GM23248 (cell line): ENCODE measurements at regions not wholly inside any gene's neighbourhood (a gene's known extent, or its start where the extent isn't known, plus 50 kb on each side); places are given as distances from the start of the nearest gene placed in this dataset.

Experiments used
- DNase-seq: peaks from one replicate; pipeline ENCODE4 v3.0.0-alpha.2; 2015
- H2AFZ ChIP-seq: fragments of 200-600 bp; sonication (generic); 2 replicates; pipeline ENCODE4 v1.6.1; 2016; ENCODE audit warnings: antibody characterized with exemption
- H3F3A ChIP-seq: fragments of 200-600 bp; sonication (generic); 2 replicates; pipeline ENCODE4 v1.6.1; 2016; ENCODE audit warnings: mild to moderate bottlenecking, antibody characterized with exemption, mixed run types; ENCODE audit not compliant: insufficient read depth
- H3K27ac ChIP-seq: fragments of 200-600 bp; sonication (generic); 2 replicates; pipeline ENCODE4 v1.5.1; 2016; ENCODE audit warnings: mild to moderate bottlenecking
- H3K27me3 ChIP-seq: fragments of 200-600 bp; sonication (generic); replicated peaks from 2 replicates; pipeline ENCODE4 v1.6.1; 2016; ENCODE audit warnings: mild to moderate bottlenecking; ENCODE audit not compliant: insufficient read depth
- H3K36me3 ChIP-seq: fragments of 200-600 bp; sonication (generic); 2 replicates; pipeline ENCODE4 v1.6.1; 2016; ENCODE audit warnings: low read depth, mild to moderate bottlenecking
- H3K4me1 ChIP-seq: fragments of 200-600 bp; sonication (generic); 2 replicates; pipeline ENCODE4 v1.6.1; 2016; ENCODE audit warnings: mild to moderate bottlenecking; ENCODE audit not compliant: insufficient read depth
- H3K4me2 ChIP-seq: fragments of 200-600 bp; sonication (generic); one replicate; pipeline ENCODE4 v1.6.1; 2016; ENCODE audit warnings: mild to moderate bottlenecking; ENCODE audit not compliant: unreplicated experiment
- H3K4me3 ChIP-seq: fragments of 200-600 bp; sonication (generic); 2 replicates; pipeline ENCODE4 v1.5.1; 2016; ENCODE audit warnings: mild to moderate bottlenecking
- H3K79me2 ChIP-seq: fragments of 200-600 bp; sonication (generic); 2 replicates; pipeline ENCODE4 v1.6.1; 2016; ENCODE audit warnings: mild to moderate bottlenecking; ENCODE audit not compliant: insufficient read depth
- H3K9ac ChIP-seq: fragments of 200-600 bp; sonication (generic); 2 replicates; pipeline ENCODE4 v1.6.1; 2016; ENCODE audit warnings: mild to moderate bottlenecking
- H3K9me2 ChIP-seq: fragments of 200-600 bp; sonication (generic); 2 replicates; pipeline ENCODE4 v1.6.1; 2016; ENCODE audit warnings: mixed run types, mild to moderate bottlenecking, moderate library complexity; ENCODE audit not compliant: insufficient read depth
- H3K9me3 ChIP-seq: fragments of 200-600 bp; sonication (generic); one replicate; pipeline ENCODE4 v1.6.1; 2017; ENCODE audit warnings: low read depth
- H4K20me1 ChIP-seq: fragments of 200-600 bp; sonication (generic); 2 replicates; pipeline ENCODE4 v1.6.0; 2016; ENCODE audit not compliant: insufficient read depth
- EZH2 ChIP-seq: fragments of 200-600 bp; sonication (generic); IDR thresholded peaks from 2 replicates; pipeline ENCODE4 v1.6.1; 2018; ENCODE audit warnings: antibody characterized with exemption, mild to moderate bottlenecking; ENCODE audit not compliant: insufficient read depth, poor library complexity, severe bottlenecking
- EZH2phosphoT487 ChIP-seq: fragments of 200-600 bp; sonication (generic); IDR thresholded peaks from 2 replicates; pipeline ENCODE4 v1.6.1; 2018; ENCODE audit warnings: antibody characterized with exemption, moderate library complexity, mild to moderate bottlenecking, low read depth; ENCODE audit not compliant: insufficient read depth
- WGBS, 2 experiments: methylation state at CpG; one replicate each; pipeline ENCODE4 v1.1.6; 2015 to 2017; ENCODE audit warnings: low lambda C conversion rate in 2 of 2, low coverage in 1 of 2; ENCODE audit errors: missing lambda C conversion rate in 2 of 2; 5-methylcytosine and 5-hydroxymethylcytosine counted together
- in situ Hi-C: fragments of 300-500 bp; cut with MboI; formaldehyde crosslinking; loops from 2 replicates; pipeline ENCODE4 v1.15.0; 2020

GRCh38 chr3:28118087-28118486 is 123.3 kb upstream of the CMC1 start:
- no peaks in the 10 kb centered on the region for H3K79me2 ChIP-seq
- no peak for DNase-seq
- H2AFZ ChIP-seq: no peak overlapping the region
- 56% methylated on average over 1 of the region's 1 CpG for WGBS, 2 experiments
- H3K27me3 ChIP-seq: no peaks in the 10 kb centered on the region
- no peaks in the 10 kb centered on the region for H3K9me2 ChIP-seq
- H3F3A ChIP-seq: no peaks in the 10 kb centered on the region
- H3K9me3 ChIP-seq: no peaks in the 10 kb centered on the region
- no peak overlapping the region for H3K4me3 ChIP-seq
- in situ Hi-C loops: no loop called here
- no peak overlapping the region for H3K27ac ChIP-seq
- TF ChIP-seq EZH2 (no peak), EZH2phosphoT487 (no peak)
- H3K4me2 ChIP-seq: no peak overlapping the region
- H3K4me1 ChIP-seq: no peaks in the 10 kb centered on the region
- no peaks in the 10 kb centered on the region for H4K20me1 ChIP-seq
- no peak overlapping the region for H3K9ac ChIP-seq
- H3K36me3 ChIP-seq: no peaks in the 10 kb centered on the region

- no peak for TF ChIP-seq EZH2
- no peak for DNase-seq
- Histone ChIP-seq H3K36me3 (no peaks in the 10 kb centered on the region), H3K4me1 (no peaks in the 10 kb centered on the region), H3K27ac (no peak overlapping the region), H3K27me3 (no peaks in the 10 kb centered on the region), H2AFZ (no peak overlapping the region), H3K4me3 (no peak overlapping the region), H3F3A (no peaks in the 10 kb centered on the region), H3K4me2 (no peak overlapping the region), H4K20me1 (no peaks in the 10 kb centered on the region), H3K79me2 (no peaks in the 10 kb centered on the region), H3K9me2 (no peaks in the 10 kb centered on the region), H3K9ac (no peak overlapping the region), H3K9me3 (no peaks in the 10 kb centered on the region)
- WGBS, 2 experiments: 72 to 75% methylated on average over 4 of the region's 4 CpGs
- in situ Hi-C loops: no loop called here
Measured at GRCh38 chr3:28122227-28122626, 119.2 kb upstream of the CMC1 start.

DNA sequence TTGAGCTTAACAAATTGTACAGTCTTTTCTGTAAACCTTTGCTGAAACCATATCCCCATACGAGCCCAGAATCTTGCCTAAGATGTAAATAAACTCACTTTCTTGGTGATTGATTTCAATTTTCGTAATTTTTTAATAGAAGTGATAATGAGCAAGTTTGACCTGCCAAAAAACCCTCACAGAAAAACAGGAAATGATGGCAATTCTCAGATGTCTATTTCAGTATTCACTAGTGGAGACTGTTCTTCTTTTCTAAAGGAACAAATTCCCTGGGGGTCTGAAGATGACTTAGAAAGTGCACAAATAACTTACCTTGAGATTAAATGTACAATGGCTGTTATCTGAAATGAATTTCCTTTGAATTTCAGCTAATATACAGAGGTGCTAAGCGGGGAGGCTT is 116.5 kb upstream of the CMC1 start:
- H3K9ac ChIP-seq: no peak overlapping the region
- H3K4me3 ChIP-seq: no peak overlapping the region
- no peaks in the 10 kb centered on the region for H3F3A ChIP-seq
- H3K79me2 ChIP-seq: no peaks in the 10 kb centered on the region
- TF ChIP-seq EZH2phosphoT487: no peak
- no peak for TF ChIP-seq EZH2
- in situ Hi-C loops: no loop called here
- DNase-seq: no peak
- H3K9me3 ChIP-seq: no peaks in the 10 kb centered on the region
- H3K27ac ChIP-seq: no peak overlapping the region
- H2AFZ ChIP-seq: no peak overlapping the region
- 44 to 47% methylated on average over 3 of the region's 3 CpGs for WGBS, 2 experiments
- H4K20me1 ChIP-seq: no peaks in the 10 kb centered on the region
- H3K4me2 ChIP-seq: no peak overlapping the region
- H3K9me2 ChIP-seq: no peaks in the 10 kb centered on the region
- H3K4me1 ChIP-seq: no peaks in the 10 kb centered on the region
- H3K27me3 ChIP-seq: no peaks in the 10 kb centered on the region
- no peaks in the 10 kb centered on the region for H3K36me3 ChIP-seq

DNA sequence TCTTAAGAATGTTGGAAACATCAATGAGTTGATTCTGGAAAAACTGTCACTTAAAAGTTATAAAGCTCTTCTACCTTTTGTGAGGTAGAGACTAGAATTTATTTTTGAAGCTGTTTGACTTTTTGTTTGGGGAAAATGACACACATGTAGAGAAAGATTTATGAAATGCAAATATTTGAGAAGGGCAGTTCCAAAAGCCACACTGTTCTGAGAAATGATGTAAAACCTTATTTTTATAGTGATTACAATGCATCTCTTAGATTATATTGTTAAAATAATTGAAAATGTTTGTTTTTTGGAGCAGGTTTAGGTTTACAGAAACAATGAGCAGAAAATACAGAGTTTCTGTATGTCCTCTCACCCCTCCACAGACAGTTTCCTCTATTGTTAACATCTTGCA is 116.1 kb upstream of the CMC1 start:
- Histone ChIP-seq H3F3A (no peaks in the 10 kb centered on the region), H3K4me1 (no peaks in the 10 kb centered on the region), H3K9me2 (no peaks in the 10 kb centered on the region), H3K27me3 (no peaks in the 10 kb centered on the region), H3K36me3 (no peaks in the 10 kb centered on the region), H3K9me3 (no peaks in the 10 kb centered on the region), H3K9ac (no peak overlapping the region), H3K4me3 (no peak overlapping the region), H2AFZ (no peak overlapping the region), H3K27ac (no peak overlapping the region), H4K20me1 (no peaks in the 10 kb centered on the region), H3K79me2 (no peaks in the 10 kb centered on the region), H3K4me2 (no peak overlapping the region)
- in situ Hi-C loops: no loop called here
- TF ChIP-seq EZH2 (no peak), EZH2phosphoT487 (no peak)
- no peak for DNase-seq

- TF ChIP-seq EZH2phosphoT487: no peak
- no peak for TF ChIP-seq EZH2
- in situ Hi-C loops: no loop called here
- Histone ChIP-seq H4K20me1 (no peaks in the 10 kb centered on the region), H3K9me2 (no peaks in the 10 kb centered on the region), H3K9me3 (no peaks in the 10 kb centered on the region), H3K4me2 (no peak overlapping the region), H2AFZ (no peak overlapping the region), H3K79me2 (no peaks in the 10 kb centered on the region), H3K9ac (no peak overlapping the region), H3F3A (no peaks in the 10 kb centered on the region), H3K4me3 (no peak overlapping the region), H3K27me3 (0 out of 2 replicates have a peak, but pooled peaks cover 4% of the 10 kb centered on the region), H3K27ac (no peak overlapping the region), H3K4me1 (no peaks in the 10 kb centered on the region), H3K36me3 (no peaks in the 10 kb centered on the region)
- DNase-seq: no peak
- 45 to 58% methylated on average over 2 of the region's 2 CpGs for WGBS, 2 experiments
Measured at GRCh38 chr3:28130836-28131235, 110.6 kb upstream of the CMC1 start.
